ENCODE measurements at regions not wholly inside any gene's neighbourhood (a gene's known extent, or its start where the extent isn't known, plus 50 kb on each side); places are given as distances from the start of the nearest gene placed in this dataset.
A peak's percentile ranks its signal among the peaks of the same experiment; 100 is the strongest.

GRCh38 chr6:71420693-71421328 lies 132.2 kb downstream of the OGFRL1 start:
- DNase-seq (ENCODE audit: low read depth), result peak; percentile 95

DNA sequence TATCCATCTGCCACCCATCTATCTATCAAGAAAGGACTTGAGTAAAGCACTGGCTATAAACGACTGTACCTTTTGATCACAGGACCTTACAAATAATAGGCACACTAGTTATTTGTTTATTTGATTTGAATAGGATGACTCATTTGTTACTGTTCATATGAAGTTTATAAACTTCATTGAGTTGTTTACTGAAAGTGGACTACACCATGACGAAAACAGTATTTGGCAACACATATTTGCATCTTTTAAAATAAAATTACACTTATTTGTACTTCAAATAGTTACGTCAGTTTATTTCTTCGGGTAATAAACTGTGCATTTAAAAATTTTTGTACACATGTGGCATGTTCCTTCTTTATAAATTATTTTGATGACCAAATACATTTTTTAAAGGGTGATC lies 133.0 kb downstream of the OGFRL1 start:
- DNase-seq (ENCODE audit: low read depth), result no peak

DNA sequence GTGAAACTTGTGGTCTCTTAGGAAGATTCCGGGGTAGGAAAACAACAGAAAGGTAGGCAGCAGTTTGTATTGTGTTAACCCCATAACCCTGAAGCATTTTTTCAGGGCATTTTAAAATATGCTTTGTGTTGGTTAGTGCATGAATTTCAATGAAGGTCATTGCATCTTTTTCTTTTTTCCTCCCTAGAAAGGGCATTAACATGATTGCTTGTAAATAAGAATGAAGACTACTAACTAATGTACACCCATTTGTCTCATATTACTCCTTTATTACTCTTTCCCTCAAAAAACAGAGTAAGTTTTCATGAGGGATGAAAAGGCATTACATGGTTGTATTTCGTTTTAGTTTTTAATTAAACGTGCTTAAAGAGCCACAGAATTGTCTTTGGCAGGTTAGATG lies 141.4 kb downstream of the OGFRL1 start:
- no peak for DNase-seq (ENCODE audit: low read depth)

- no peak for DNase-seq (ENCODE audit: low read depth)
Observed at GRCh38 chr6:71433441-71433840, 144.8 kb downstream of the OGFRL1 start.

DNA sequence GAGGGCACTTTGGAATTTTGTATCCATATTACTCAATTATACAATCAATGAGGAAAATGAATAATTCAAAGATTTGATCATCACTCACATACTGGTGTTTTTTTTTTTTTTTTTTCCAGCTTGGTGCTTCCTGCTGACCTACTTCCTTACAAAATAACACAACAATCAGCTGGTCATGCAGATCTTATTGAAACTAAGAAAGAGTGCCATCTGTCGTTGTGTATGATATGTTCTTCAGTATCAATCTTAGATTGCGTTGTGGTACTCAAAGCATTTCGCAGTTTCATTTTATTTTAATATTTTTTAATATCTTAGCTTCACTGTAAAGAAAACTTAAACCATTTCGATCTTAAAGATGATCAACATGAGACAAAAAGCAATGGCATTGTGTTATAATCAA lies 155.6 kb downstream of the OGFRL1 start:
- DNase-seq (ENCODE audit: low read depth), result peak; percentile 57

GRCh38 chr6:71446057-71446456 lies 157.4 kb downstream of the OGFRL1 start:
- DNase-seq (ENCODE audit: low read depth), result peak; percentile 80

GRCh38 chr6:71446470-71446869 lies 157.9 kb downstream of the OGFRL1 start:
- peak; percentile 52 for DNase-seq (ENCODE audit: low read depth)

DNA sequence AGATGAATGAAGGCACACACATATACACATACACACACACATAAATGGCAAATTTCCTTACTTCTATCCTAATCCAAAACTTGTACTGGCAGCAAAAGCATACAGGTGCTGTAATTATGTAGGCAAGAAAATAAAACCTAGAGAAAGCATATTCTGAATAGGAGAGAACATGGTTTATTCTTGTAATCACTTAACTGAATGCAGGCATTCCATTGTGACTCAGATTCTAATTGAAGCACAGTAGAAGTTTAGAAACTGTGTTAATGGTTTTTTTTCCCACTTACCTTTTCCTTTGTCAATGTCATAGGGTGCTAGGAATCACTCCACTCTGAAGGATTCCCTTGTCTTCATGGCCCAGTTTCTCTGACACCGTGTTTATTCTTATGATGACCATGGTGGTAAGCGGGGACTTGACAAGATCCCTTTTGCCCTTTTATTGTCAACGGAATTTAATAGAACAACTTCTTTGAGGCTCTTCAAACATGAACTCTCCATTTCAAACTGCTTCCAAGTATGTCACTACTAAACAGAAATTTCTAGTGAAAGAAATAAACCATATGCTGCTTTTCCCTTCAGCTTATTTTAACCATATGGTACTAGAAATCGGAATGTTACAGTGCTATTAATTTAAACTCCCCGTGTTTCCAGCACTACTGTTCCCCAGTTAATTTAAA lies 164.2 kb downstream of the OGFRL1 start:
- no peak for DNase-seq (ENCODE audit: low read depth)

GRCh38 chr6:71453371-71453706 lies 164.7 kb downstream of the OGFRL1 start:
- no peak for DNase-seq (ENCODE audit: low read depth)

DNA sequence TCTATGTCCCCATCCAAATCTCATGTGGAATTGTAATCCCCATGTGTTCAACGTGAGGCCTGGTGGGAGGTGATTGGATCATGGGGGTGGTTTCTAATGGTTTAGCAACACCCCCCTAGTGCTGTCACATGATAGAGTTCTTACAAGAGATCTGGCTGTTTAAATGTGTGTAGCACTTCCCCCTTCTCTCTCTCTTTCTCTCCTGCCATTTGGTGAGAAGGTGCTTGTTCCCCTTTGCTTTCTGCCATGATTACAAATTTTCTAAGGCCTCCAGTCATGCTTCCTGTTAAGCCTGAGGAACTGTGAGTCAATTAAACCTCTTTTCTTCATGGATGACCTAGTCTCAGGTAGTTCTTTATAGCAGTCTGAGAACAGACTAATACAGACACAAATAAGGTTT lies 165.4 kb downstream of the OGFRL1 start:
- no peak for DNase-seq (ENCODE audit: low read depth)

DNA sequence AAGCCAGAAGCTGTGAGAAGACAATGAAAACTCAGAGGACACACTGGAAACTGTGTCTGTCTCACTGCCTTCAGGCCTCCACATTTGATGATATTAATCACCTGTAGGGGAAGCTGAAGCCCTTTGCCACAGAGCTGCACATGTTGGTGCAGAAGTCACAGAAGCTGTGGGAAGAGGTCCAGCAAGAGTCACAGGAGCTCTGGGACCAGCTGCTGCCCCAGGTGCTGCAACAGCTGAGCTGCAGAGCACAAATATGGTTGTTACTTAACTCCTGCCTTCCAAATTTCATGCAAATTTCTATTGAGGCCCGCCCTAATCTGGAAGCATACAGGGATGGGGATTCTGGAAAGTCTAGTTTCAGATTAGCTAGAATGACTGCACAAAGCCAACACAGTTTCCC lies 169.3 kb downstream of the OGFRL1 start:
- peak; percentile 84 for DNase-seq (ENCODE audit: low read depth)

DNA sequence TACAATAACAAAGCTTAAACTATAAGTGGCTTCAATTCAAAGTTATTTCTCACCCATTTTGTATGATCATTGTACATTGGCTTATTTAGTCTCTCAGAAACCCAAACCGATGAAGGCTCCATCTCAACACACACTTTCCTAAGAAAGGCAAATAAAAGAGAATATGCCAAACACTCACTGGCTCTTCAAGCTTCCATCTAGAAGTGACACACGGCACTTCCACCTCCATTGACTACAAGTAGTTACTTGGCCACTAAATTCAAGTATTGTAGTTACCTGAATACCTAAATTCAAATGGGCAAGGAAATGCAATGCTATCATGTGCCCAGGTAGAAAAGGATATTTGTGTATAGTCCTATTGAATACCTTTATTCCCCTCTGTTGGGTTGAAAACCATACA lies 170.6 kb downstream of the OGFRL1 start:
- DNase-seq (ENCODE audit: low read depth), result no peak

DNA sequence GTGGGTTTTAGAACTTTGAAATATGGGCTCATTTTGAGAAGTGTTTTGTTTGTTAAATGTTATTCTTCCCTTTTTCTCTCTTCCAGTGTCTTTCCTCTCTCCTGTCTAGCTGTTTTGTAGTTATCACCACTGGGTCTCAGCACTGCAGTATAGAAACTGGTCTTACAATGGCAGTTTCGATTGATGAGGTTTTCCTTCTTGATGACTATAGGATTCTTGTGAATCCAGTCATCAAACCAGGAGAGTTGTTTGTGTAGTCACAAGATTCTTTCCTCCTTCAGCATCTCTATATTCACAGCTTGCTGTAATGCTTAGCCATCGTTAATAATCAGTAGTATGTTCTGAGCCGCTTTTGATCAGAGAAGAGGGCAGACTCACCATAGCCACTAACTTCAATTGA lies 172.3 kb downstream of the OGFRL1 start:
- DNase-seq (ENCODE audit: low read depth), result no peak

GRCh38 chr6:71463061-71463460 lies 174.4 kb downstream of the OGFRL1 start:
- DNase-seq (ENCODE audit: low read depth), result no peak

- DNase-seq (ENCODE audit: low read depth), result no peak
Observed at GRCh38 chr6:71465096-71465495, 176.5 kb downstream of the OGFRL1 start.

DNA sequence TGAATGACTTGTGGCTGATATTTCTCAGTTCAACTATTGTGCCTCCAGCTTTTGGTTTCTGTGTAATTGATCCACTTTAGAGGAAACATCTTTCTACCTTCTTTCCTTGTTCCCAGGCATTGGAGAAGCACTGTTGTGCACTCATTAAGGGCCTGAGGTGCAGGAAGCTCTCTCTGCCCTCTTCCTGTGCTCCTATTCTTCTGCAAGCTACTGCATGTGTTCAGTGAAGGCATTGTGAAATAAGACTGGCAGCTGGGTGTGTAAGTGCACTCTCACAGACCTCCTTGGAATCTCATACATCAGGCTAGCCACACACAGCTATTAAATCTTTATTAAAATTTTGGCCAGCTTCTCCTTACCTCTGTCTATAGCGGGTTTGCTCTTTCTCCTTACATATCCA lies 177.8 kb downstream of the OGFRL1 start:
- no peak for DNase-seq (ENCODE audit: low read depth)

DNA sequence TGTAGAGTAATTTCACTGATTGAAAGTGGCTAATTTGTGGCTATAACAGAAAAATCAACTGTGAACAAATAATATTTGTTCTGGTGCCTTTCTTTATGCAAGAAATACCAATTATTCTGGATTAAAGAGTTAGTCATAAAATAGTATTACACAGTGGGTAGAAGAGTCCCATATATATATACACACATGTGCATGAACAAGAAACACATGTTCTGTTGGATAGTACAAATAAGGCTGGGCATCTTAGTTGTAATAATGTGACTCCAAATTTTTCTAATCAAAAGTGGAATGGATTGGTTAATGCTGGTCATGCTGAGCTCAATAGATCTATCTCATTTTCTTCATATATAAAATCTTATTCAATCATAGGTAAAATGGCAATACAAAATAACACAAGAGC lies 179.4 kb downstream of the OGFRL1 start:
- DNase-seq (ENCODE audit: low read depth), result no peak

DNA sequence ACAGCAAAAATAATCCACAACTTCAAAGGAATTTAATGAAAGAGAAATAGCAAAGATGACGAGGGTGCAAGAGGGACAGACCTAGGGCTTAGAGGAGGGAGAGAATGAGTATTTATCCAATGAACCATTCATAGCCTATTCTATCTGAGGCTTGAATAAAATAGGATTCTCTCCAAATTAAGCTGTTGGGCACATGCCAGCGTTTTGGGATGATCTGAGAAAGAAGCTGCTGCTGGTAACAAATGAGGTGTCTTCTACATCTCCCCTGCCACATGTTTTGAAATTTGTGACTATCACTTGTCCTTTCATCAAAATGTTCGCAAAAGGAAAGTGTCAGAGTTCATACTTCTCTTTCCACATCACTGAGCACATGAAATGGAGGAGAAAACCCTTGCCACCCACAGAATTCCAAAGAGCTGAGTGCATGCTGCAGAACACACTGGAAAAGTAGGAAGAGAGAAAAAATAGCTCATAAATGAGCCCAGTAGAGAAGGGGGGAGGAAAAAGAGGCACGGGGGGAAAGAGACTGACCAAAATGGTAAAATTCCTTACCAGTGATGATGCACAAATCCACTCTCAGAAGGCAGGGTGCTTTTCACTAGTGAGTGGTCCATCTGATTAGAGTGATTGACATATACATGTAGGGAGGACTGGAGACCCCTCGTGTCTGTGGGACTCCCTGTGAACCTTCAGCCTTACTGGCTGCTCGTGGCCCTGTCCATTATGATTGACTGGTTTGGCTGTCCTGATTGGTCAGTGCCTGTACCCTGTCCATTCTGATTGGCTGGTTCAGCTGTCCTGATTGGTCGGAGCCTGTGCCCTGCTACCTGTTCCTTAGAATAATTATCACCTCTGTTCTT lies 180.5 kb downstream of the OGFRL1 start:
- peak; percentile 93 for DNase-seq (ENCODE audit: low read depth)

GRCh38 chr6:71471718-71472117 lies 183.1 kb downstream of the OGFRL1 start:
- no peak for DNase-seq (ENCODE audit: low read depth)

- peak; percentile 100 for DNase-seq (ENCODE audit: low read depth)
Observed at GRCh38 chr6:71473926-71474325, 185.3 kb downstream of the OGFRL1 start.

- DNase-seq (ENCODE audit: low read depth), result no peak
Observed at GRCh38 chr6:71474942-71475341, 186.3 kb downstream of the OGFRL1 start.

DNA sequence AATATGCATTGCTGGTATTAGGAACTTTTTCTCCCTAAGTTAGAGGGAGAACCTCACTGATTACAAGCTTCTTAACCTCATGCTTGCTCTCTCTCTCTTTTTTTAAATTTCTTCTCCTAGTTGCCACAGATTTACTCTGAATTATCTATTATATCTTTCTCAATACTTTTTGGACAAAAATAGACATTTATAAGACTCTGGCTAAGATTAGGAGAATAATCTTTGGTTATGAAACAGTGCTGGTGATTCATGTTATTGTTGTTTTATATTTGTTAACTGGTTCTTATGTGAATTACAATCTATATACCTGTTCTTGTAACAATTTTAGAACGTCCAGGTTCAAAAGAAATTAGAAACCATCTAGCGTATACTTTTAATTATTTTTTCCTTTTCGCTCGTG lies 187.8 kb downstream of the OGFRL1 start:
- DNase-seq (ENCODE audit: low read depth), result no peak

DNA sequence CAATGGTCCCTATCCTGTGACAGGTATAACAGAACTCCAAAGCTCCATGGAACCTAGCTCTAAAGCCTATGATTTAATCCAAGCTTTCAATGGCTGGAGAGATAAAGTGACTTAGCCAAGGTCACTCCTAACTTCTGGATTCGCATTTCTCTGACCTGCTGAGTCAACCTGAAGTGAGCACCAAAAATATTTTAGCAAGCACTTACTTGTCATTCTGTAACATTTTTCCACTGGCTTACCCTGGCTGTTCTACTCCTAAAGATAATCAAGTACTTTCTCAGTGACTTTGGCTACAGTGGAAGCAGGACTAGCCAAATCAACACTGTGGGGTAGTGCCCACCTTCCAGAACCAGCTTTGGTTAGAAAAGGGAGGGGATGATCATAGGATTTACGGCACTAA lies 188.3 kb downstream of the OGFRL1 start:
- no peak for DNase-seq (ENCODE audit: low read depth)
